NCI-H2029 treated with DMSO at 0.1 percent for 48 hours (cell line): ENCODE measurements at regions not wholly inside any gene's neighbourhood (a gene's known extent, or its start where the extent isn't known, plus 50 kb on each side); places are given as distances from the start of the nearest gene placed in this dataset.

Experiments
- DNase-seq: peaks from one replicate; lab custom pipeline; 2025; lab: John Stamatoyannopoulos, UW

- no peak for DNase-seq
These were observed 261.7 kb downstream of the GPAM start for GRCh38 chr10:111921821-111922220.

- DNase-seq: no peak
These were observed 260.5 kb downstream of the GPAM start for GRCh38 chr10:111923032-111923431.

GRCh38 chr10:111926286-111926685 lies 257.3 kb downstream of the GPAM start:
- no peak for DNase-seq

GRCh38 chr10:111933937-111934336 lies 249.6 kb downstream of the GPAM start:
- DNase-seq: no peak

GRCh38 chr10:111934931-111935330 lies 248.6 kb downstream of the GPAM start:
- DNase-seq: no peak

- no peak for DNase-seq
These were observed 247.4 kb downstream of the GPAM start for GRCh38 chr10:111936143-111936542.

- no peak for DNase-seq
These were observed 239.2 kb downstream of the GPAM start for GRCh38 chr10:111944331-111944730.

GRCh38 chr10:111953949-111954348 lies 229.6 kb downstream of the GPAM start:
- DNase-seq: no peak

GRCh38 chr10:111954386-111954785 lies 229.2 kb downstream of the GPAM start:
- no peak for DNase-seq

GRCh38 chr10:111956841-111957240 lies 226.7 kb downstream of the GPAM start:
- no peak for DNase-seq

- DNase-seq: no peak
These were observed 220.6 kb downstream of the GPAM start for GRCh38 chr10:111962951-111963350.

GRCh38 chr10:111967116-111967515 lies 216.4 kb downstream of the GPAM start:
- DNase-seq: no peak

- DNase-seq: no peak
These were observed 216.0 kb downstream of the GPAM start for GRCh38 chr10:111967547-111967946.

- DNase-seq: no peak
These were observed 214.9 kb downstream of the GPAM start for GRCh38 chr10:111968647-111969046.

GRCh38 chr10:111970111-111970510 lies 213.5 kb downstream of the GPAM start:
- DNase-seq: no peak

- DNase-seq: no peak
These were observed 211.5 kb downstream of the GPAM start for GRCh38 chr10:111972109-111972508.

GRCh38 chr10:111973306-111973705 lies 210.3 kb downstream of the GPAM start:
- no peak for DNase-seq

- no peak for DNase-seq
These were observed 209.7 kb downstream of the GPAM start for GRCh38 chr10:111973826-111974225.

GRCh38 chr10:111974325-111974724 lies 209.2 kb downstream of the GPAM start:
- no peak for DNase-seq

- no peak for DNase-seq
These were observed 207.0 kb downstream of the GPAM start for GRCh38 chr10:111976557-111976956.

- no peak for DNase-seq
These were observed 199.5 kb downstream of the GPAM start for GRCh38 chr10:111984057-111984456.

- DNase-seq: no peak
These were observed 197.5 kb downstream of the GPAM start for GRCh38 chr10:111986079-111986478.

- no peak for DNase-seq
These were observed 194.9 kb downstream of the GPAM start for GRCh38 chr10:111988646-111989045.

- DNase-seq: no peak
These were observed 194.2 kb downstream of the GPAM start for GRCh38 chr10:111989136-111989911.
